Transverse colon (tissue), 4 donors: ENCODE measurements at regions not wholly inside any gene's neighbourhood (a gene's known extent, or its start where the extent isn't known, plus 50 kb on each side); places are given as distances from the start of the nearest gene placed in this dataset.
"Not testable (repeated sequence)": the region's sequence is repeated elsewhere in the genome, so short reads cannot be mapped to it uniquely, and the experiment has no call there.

ENCODE experiments used
- DNase-seq: peaks from one replicate; pipeline ENCODE4 v3.0.0-alpha.2; 2019
- H3K27ac ChIP-seq, 4 donors: fragments of 200-600 bp; sonication (generic); 2 replicates each; pipeline ENCODE4 v1.5.1; 2016 to 2018; ENCODE audit warnings: inconsistent platforms in 4 of 4
- H3K27me3 ChIP-seq: fragments of 200-600 bp; sonication (generic); 2 replicates; pipeline ENCODE4 v1.5.1; 2017; ENCODE audit warnings: inconsistent platforms
- H3K36me3 ChIP-seq, 4 donors: fragments of 200-600 bp; sonication (generic); 2 replicates each; pipeline ENCODE4 v1.5.1; 2017 to 2019; ENCODE audit warnings: inconsistent platforms in 4 of 4
- H3K4me1 ChIP-seq, 4 donors: fragments of 200-600 bp; sonication (generic); 2 replicates each; pipeline ENCODE4 v1.5.1; 2017 to 2020; ENCODE audit warnings: inconsistent platforms in 4 of 4
- H3K4me3 ChIP-seq, 4 donors: fragments of 200-600 bp; sonication (generic); 1 replicate in 1 of 4; 2 replicates in 3 of 4; pipeline versions ENCODE4 v1.5.1 to v1.6.1; 2017 to 2019; ENCODE audit warnings: inconsistent platforms in 4 of 4
- H3K9me3 ChIP-seq, 2 donors: fragments of 200-600 bp; sonication (generic); 2 replicates each; pipeline ENCODE4 v1.5.1; 2017 to 2019; ENCODE audit warnings: inconsistent platforms in 2 of 2
- CTCF ChIP-seq, 5 experiments: fragments of 200-600 bp in 3 of 5; fragments of 450-650 bp in 2 of 5; sonication (generic) in 3 of 5; IDR thresholded peaks; 1 replicate in 2 of 5; 2 replicates in 3 of 5; pipeline ENCODE4 v1.5.1; 2016 to 2017; ENCODE audit warnings: antibody characterized with exemption in 5 of 5, inconsistent platforms in 3 of 5, mild to moderate bottlenecking in 2 of 5, moderate library complexity in 1 of 5
- EP300 ChIP-seq: sonication (generic); formaldehyde crosslinking; IDR thresholded peaks from one replicate; pipeline ENCODE4 v1.6.1; 2017; ENCODE audit warnings: antibody characterized with exemption, low read depth
- POLR2A ChIP-seq: fragments of 450-650 bp; IDR thresholded peaks from one replicate; pipeline ENCODE4 v1.6.1; 2016; ENCODE audit warnings: antibody characterized with exemption, mild to moderate bottlenecking, moderate library complexity
- POLR2AphosphoS5 ChIP-seq, 3 donors: sonication (generic); formaldehyde crosslinking; IDR thresholded peaks; one replicate each; pipeline ENCODE4 v1.6.1; 2016; ENCODE audit warnings: antibody characterized with exemption in 3 of 3
- WGBS, 2 donors: methylation state at CpG; one replicate each; pipeline ENCODE4 v1.1.5; 2018; ENCODE audit warnings: low coverage in 1 of 2; 5-methylcytosine and 5-hydroxymethylcytosine counted together
- in situ Hi-C, 4 donors: fragments of 200-750 bp; cut with MboI; loops; one replicate each; pipeline versions ENCODE4 v1.15.0 to v1.15.1; 2017; ENCODE audit warnings: low sequenced_read_pairs in 3 of 4, low pct_ligation_motif_present in 1 of 4, low pct_unique_long_range_greater_than_20kb in 1 of 4
- intact Hi-C: fragments of 100-400 bp; cut with DNase I; formaldehyde crosslinking; loops from one replicate; pipeline ENCODE4 v1.15.1; 2023; ENCODE audit warnings: low total_unique reads

DNA sequence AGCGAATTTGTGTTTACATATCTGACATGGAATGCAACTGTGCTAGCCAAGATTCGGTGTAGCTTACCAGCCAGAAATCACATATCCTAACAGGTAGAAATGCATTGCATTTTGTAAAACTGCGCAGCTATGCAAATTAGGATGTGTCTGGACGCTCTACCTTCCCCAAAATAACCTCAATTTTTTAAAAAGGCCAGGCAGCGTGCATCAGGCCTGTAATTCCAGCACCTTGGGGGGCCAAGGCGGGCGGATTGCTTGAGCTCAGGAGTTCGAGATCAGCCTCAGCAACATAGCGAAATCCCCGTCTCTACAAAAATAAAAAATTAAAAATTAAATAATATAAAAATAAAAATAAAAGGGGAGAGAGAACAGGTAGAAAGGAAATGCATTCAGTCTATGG is 305.0 kb downstream of the TYW1 start:
- DNase-seq = no peak
- in situ Hi-C loops (loop anchor here in 1 of 4 donors (25.0 kb wide), 1 partner anchor 264 kb away; no protein-coding TSS in a partner anchor), intact Hi-C loops (no loop called here)
- 31 to 35% methylated on average over 3 to 10 of the region's 10 CpGs for WGBS, 2 donors
- TF ChIP-seq CTCF (IDR thresholded peaks at IDR 0.05) = no peak
- no peak for TF ChIP-seq POLR2A
- Histone ChIP-seq H3K27ac (peak overlapping the region; percentile 92 to 97 (median 94)), H3K4me1 (peaks cover 0 to 18% (median 9%) of the 10 kb centered on the region in 4 donors), H3K36me3 (peaks cover 0 to 3% (median 0%) of the 10 kb centered on the region in 4 donors), H3K4me3 (peak overlapping the region; percentile 59 to 69 (median 64)), H3K9me3 (no peaks in the 10 kb centered on the region), H3K27me3 (no peaks in the 10 kb centered on the region)

GRCh38 chr7:67302113-67303039 is 305.7 kb downstream of the TYW1 start:
- WGBS, 2 donors = 1% methylated on average over 66 of the region's 83 CpGs; no CpG with 5 or more reads in 1 of the 2 donors
- peak; percentile 99 for DNase-seq
- peaks cover 0 to 18% (median 9%) of the 10 kb centered on the region in 4 donors for H3K4me1 ChIP-seq

DNA sequence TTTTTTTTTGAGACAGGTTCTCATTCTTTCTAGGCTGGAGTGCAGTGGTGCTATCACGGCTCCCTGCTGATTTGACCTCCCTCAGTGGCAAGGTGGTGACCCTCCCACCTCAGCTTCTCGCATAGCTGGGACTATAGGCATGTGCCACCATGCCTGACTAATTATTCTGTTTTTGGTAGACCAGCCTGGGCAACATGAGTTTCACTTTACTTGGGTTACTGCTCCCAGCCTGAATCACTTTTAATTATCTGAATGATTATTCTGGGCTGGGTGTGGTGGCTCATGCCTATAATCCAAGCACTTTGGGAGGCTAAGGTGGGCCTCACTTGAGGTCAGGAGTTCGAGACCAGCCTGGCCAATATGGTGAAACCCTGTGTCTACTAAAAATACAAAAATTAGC is 308.2 kb downstream of the TYW1 start:
- H3K36me3 ChIP-seq = peaks cover 0 to 30% (median 10%) of the 10 kb centered on the region in 4 donors
- peaks cover 0 to 18% (median 9%) of the 10 kb centered on the region in 4 donors for H3K4me1 ChIP-seq
- H3K27me3 ChIP-seq, DNase-seq, intact Hi-C loops, H3K4me3 ChIP-seq, H3K27ac ChIP-seq, H3K9me3 ChIP-seq: not testable (repeated sequence)
- in situ Hi-C loops = loop anchor here in 1 of 4 donors (25.0 kb wide), 1 partner anchor 268 kb away; no protein-coding TSS in a partner anchor
- WGBS, 2 donors = 80 to 94% methylated on average over 1 to 3 of the region's 3 CpGs

More at GRCh38 chr7:67302113-67303039, 305.7 kb downstream of the TYW1 start:
- Histone ChIP-seq H3K27me3 (no peaks in the 10 kb centered on the region), H3K36me3 (peaks cover 0 to 10% (median 0%) of the 10 kb centered on the region in 4 donors), H3K9me3 (no peaks in the 10 kb centered on the region), H3K27ac (peak overlapping the region; percentile 92 to 97 (median 94)), H3K4me3 (peak overlapping the region; percentile 59 to 69 (median 64))
- intact Hi-C loops = no loop called here
- TF ChIP-seq EP300 = no peak
- TF ChIP-seq CTCF (IDR thresholded peaks at IDR 0.05) = peak; percentile 41 to 86 (median 49)
- TF ChIP-seq POLR2AphosphoS5 (IDR thresholded peaks at IDR 0.05) = peak; percentile 51 to 75 (median 75)
- TF ChIP-seq POLR2A = peak; percentile 88
- in situ Hi-C loops = loop anchor here in 1 of 4 donors (25.0 kb wide), 1 partner anchor 265 kb away; no protein-coding TSS in a partner anchor

DNA sequence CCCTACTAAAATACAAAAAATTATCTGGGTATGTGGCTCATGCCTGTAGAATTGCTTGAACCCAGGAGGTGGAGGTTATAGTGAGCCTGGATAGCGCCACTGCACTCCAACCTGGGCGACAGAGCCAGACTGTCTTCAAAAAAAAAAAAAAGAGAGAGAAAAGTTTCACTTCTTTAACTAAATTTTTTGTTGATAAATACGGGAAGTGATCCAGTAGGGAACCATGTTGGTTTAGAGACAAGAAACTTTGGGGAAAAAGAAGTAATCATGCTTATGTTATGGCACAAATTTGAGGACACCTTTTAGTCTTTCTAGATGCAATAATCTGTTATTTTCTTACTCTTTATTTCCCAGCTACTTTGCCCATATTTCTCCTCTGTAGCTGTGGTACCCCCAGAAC is 309.7 kb downstream of the TYW1 start:
- H3K4me1 ChIP-seq = peaks cover 0 to 15% (median 8%) of the 10 kb centered on the region in 4 donors
- no peaks in the 10 kb centered on the region for H3K9me3 ChIP-seq
- in situ Hi-C loops = loop anchor here in 1 of 4 donors (25.0 kb wide), 1 partner anchor 269 kb away; no protein-coding TSS in a partner anchor
- intact Hi-C loops = no loop called here
- TF ChIP-seq POLR2AphosphoS5 (IDR thresholded peaks at IDR 0.05) (no peak), CTCF (IDR thresholded peaks at IDR 0.05) (no peak), EP300 (no peak), POLR2A (no peak)
- 84 to 90% methylated on average over 3 of the region's 3 CpGs for WGBS, 2 donors
- H3K36me3 ChIP-seq = peaks cover 0 to 45% (median 17%) of the 10 kb centered on the region in 4 donors
- no peak for DNase-seq
- H3K27ac ChIP-seq = no peak overlapping the region
- no peaks in the 10 kb centered on the region for H3K27me3 ChIP-seq
- no peak overlapping the region for H3K4me3 ChIP-seq
